K562 (cell line): ENCODE measurements at regions not wholly inside any gene's neighbourhood (a gene's known extent, or its start where the extent isn't known, plus 50 kb on each side); places are given as distances from the start of the nearest gene placed in this dataset.

Experiments used
- BACH1 ChIP-seq: fragments of 200-800 bp; sonication (Bioruptor generic); IDR thresholded peaks from 2 replicates; pipeline ENCODE4 v1.6.1; 2016; ENCODE audit warnings: missing genetic modification characterization, missing compliant biosample characterization
- BCL6 ChIP-seq: fragments of 250-450 bp; sonication (Bioruptor Pico); IDR thresholded peaks from 2 replicates; pipeline ENCODE4 v1.4.0; 2020
- CBX2 ChIP-seq: fragments of 200-600 bp; sonication (generic); IDR thresholded peaks from one replicate; pipeline ENCODE4 v1.6.1; 2012; ENCODE audit warnings: mild to moderate bottlenecking, low read length, inconsistent platforms; ENCODE audit not compliant: insufficient read depth, poor library complexity, severe bottlenecking
- EP300 ChIP-seq: IDR thresholded peaks from 2 replicates; pipeline ENCODE4 v1.6.1; 2012; ENCODE audit warnings: low read length, improper control_type of control experiment
- FOS ChIP-seq: IDR thresholded peaks from 3 replicates; pipeline ENCODE4 v1.6.1; 2011; ENCODE audit not compliant: insufficient read length; ENCODE audit errors: extremely low read depth
- HBP1 ChIP-seq: fragments of 450-650 bp; formaldehyde crosslinking; IDR thresholded peaks from 2 replicates; pipeline ENCODE4 v1.4.0; 2022; ENCODE audit warnings: missing genetic modification characterization
- HSF4 ChIP-seq: fragments of 250-450 bp; sonication (Bioruptor Pico); IDR thresholded peaks from 2 replicates; pipeline ENCODE4 v2.1.2; 2022; ENCODE audit warnings: mild to moderate bottlenecking, moderate library complexity, borderline replicate concordance
- LEF1 ChIP-seq: fragments of 450-650 bp; IDR thresholded peaks from 2 replicates; pipeline ENCODE4 v1.6.1; 2016; ENCODE audit warnings: mild to moderate bottlenecking
- NFXL1 ChIP-seq: fragments of 450-650 bp; formaldehyde crosslinking; IDR thresholded peaks from 2 replicates; pipeline ENCODE4 v1.4.0; 2021; ENCODE audit warnings: mild to moderate bottlenecking
- POLR2A ChIP-seq: fragments of 450-650 bp; conservative IDR thresholded peaks from 2 replicates; pipeline ENCODE4 v1.6.1; 2016
- RBM34 ChIP-seq: fragments of 200-400 bp; formaldehyde crosslinking; IDR thresholded peaks from 2 replicates; pipeline ENCODE4 v1.6.1; 2018; ENCODE audit warnings: low read length, borderline replicate concordance; ENCODE audit not compliant: insufficient read depth
- SP1 ChIP-seq: sonication (generic); formaldehyde crosslinking; IDR thresholded peaks from 2 replicates; pipeline ENCODE4 v1.8.1; 2022; ENCODE audit warnings: mild to moderate bottlenecking, missing genetic modification reagents
- SPI1 ChIP-seq: IDR thresholded peaks from 2 replicates; pipeline ENCODE4 v1.6.1; 2011; ENCODE audit warnings: low read depth, low read length, control low read depth, borderline replicate concordance
- ZBTB49 ChIP-seq: sonication (generic); formaldehyde crosslinking; IDR thresholded peaks from 2 replicates; pipeline ENCODE4 v1.8.0; 2022; ENCODE audit warnings: missing genetic modification reagents, mild to moderate bottlenecking, borderline replicate concordance
- ZNF23 ChIP-seq: fragments of 250-450 bp; sonication (Bioruptor Pico); IDR thresholded peaks from 2 replicates; pipeline ENCODE4 v1.4.0; 2020; ENCODE audit warnings: mild to moderate bottlenecking
- ZNF3 ChIP-seq: fragments of 250-450 bp; sonication (Bioruptor Pico); IDR thresholded peaks from 2 replicates; pipeline ENCODE4 v1.5.0; 2021; ENCODE audit warnings: mild to moderate bottlenecking, moderate library complexity
- ZNF512 ChIP-seq: IDR thresholded peaks from 2 replicates; pipeline ENCODE4 v1.6.1; 2016; ENCODE audit warnings: missing genetic modification characterization, missing compliant biosample characterization
- ZNF639 ChIP-seq, 2 experiments: fragments of 200-800 bp in 1 of 2; sonication (Bioruptor generic) in 1 of 2; sonication (generic) in 1 of 2; formaldehyde crosslinking in 1 of 2; IDR thresholded peaks in 1 of 2; conservative IDR thresholded peaks in 1 of 2; 2 replicates each; pipeline versions ENCODE4 v1.5.0 to v1.6.1; 2016 to 2020; ENCODE audit warnings: missing compliant biosample characterization in 1 of 2, missing genetic modification characterization in 1 of 2, missing genetic modification reagents in 1 of 2
- TF ChIP-seq, protein P1 (sequence below): fragments of 250-450 bp; sonication (Bioruptor Pico); IDR thresholded peaks from 2 replicates; pipeline ENCODE4 v1.4.0; 2020; ENCODE audit warnings: mild to moderate bottlenecking
- TF ChIP-seq, protein P2 (sequence below): sonication (generic); formaldehyde crosslinking; IDR thresholded peaks from 2 replicates; pipeline ENCODE4 v1.9.0; 2022; ENCODE audit warnings: mild to moderate bottlenecking, missing genetic modification reagents

- TF ChIP-seq BCL6 (no peak), BACH1 (tag) (no peak), ZNF512 (tag) (no peak), HBP1 (CRISPR knock-in tag) (no peak; the same call in 1 of the 2 replicates), CBX2 (no peak), LEF1 (0 out of 2 replicates have a peak, but pooled peaks have one; percentile 20), ZNF3 (no peak), ZNF639 (CRISPR knock-in tag; conservative IDR thresholded peaks at IDR 0.05 in 1 of 2, IDR thresholded peaks at IDR 0.05 in 1 of 2) (no peak; a peak in 1 of 4 replicates), NFXL1 (no peak), RBM34 (no peak), SP1 (CRISPR knock-in tag) (0 out of 2 replicates have a peak, but pooled peaks have one; percentile 52), POLR2A (peak; percentile 62), EP300 (peak; percentile 13; the same call in 1 of the 2 replicates), ZBTB49 (CRISPR knock-in tag) (no peak), FOS (peak; percentile 51), ZNF23 (no peak), SPI1 (peak; percentile 84), HSF4 (no peak)
- TF ChIP-seq, protein P1, sequence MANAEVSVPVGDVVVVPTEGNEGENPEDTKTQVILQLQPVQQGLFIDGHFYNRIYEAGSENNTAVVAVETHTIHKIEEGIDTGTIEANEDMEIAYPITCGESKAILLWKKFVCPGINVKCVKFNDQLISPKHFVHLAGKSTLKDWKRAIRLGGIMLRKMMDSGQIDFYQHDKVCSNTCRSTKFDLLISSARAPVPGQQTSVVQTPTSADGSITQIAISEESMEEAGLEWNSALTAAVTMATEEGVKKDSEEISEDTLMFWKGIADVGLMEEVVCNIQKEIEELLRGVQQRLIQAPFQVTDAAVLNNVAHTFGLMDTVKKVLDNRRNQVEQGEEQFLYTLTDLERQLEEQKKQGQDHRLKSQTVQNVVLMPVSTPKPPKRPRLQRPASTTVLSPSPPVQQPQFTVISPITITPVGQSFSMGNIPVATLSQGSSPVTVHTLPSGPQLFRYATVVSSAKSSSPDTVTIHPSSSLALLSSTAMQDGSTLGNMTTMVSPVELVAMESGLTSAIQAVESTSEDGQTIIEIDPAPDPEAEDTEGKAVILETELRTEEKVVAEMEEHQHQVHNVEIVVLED (CRISPR knock-in tag): no peak
- TF ChIP-seq, protein P2, sequence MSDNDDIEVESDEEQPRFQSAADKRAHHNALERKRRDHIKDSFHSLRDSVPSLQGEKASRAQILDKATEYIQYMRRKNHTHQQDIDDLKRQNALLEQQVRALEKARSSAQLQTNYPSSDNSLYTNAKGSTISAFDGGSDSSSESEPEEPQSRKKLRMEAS (CRISPR knock-in tag): no peak
These were observed 89.5 kb upstream of the PIK3CG start (continued) for GRCh38 chr7:106775552-106775936.
